GM18858 (cell line): ENCODE measurements at regions not wholly inside any gene's neighbourhood (a gene's known extent, or its start where the extent isn't known, plus 50 kb on each side); places are given as distances from the start of the nearest gene placed in this dataset.

Source experiments
- ATAC-seq: cut with Tn5 transposase; IDR thresholded peaks from one replicate; pipeline ENCODE4 v1.9.1; 2021; ENCODE audit not compliant: unreplicated experiment

DNA sequence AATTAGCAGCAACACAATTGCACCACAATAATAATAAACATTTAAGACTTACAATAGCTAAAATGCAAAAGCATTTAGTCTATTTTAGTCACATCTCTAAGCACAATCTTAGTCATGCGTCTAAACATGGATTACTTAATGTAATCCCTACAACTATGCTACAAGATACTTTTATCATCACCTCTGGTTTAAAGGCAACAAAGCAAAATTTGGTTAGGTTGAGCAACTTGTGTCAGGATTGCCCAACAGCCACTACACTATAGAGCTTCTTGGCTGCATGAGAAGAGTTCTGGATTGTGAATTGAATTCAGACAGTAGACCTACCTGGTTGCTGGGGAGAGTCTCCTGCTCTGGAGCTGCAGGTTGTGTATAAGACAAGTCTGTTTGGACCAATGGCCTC, 146.5 kb upstream of the PUDP start:
- no peak for ATAC-seq

DNA sequence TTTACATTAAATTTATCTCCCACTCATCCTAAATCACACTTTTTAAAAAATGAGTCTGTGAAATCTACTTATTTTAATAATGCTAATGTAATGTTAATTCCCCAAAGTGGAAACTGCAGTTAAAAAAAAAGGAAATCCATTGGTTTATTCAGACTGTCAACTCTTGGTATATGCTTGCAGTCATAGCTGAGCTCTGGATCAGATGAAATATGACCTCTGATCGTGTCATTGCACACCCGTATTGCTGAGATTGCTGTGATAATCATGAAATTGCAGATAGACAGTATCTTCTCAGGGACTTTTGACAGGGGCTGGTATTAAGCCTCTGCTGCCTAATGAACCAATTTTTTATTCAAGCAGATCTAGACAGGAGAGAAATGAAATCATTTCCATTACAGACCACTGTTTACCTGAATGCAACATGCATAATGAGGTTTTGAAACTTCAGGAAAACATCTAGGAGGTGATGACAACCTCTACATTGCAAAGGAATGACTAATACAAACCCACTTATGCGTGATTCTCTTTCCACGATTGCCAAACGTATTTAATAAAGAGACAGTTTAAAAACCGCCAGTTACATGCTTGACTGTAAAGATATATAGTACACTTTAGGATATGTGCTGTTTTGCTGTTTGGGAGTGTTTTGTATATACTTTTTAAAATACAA, 138.3 kb upstream of the PUDP start:
- no peak for ATAC-seq

DNA sequence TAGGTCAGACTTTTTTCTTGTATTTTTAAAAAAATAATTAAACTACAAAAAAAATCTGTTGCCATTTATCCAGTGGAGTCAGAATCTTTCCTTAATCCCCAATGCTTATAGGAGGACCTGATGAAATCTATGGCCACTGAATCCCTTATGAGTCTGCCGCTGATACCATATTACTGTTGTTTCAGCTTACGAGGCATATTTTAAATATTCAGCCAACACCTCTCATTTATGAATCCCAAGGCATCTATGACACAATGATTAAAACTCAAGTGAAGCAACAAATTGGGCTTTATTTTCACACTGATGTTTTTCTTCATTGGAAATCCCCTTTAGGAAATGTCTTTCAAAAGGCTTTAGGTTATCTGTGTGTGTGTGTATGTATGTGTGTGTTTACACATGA, 137.8 kb upstream of the PUDP start:
- ATAC-seq, result no peak

DNA sequence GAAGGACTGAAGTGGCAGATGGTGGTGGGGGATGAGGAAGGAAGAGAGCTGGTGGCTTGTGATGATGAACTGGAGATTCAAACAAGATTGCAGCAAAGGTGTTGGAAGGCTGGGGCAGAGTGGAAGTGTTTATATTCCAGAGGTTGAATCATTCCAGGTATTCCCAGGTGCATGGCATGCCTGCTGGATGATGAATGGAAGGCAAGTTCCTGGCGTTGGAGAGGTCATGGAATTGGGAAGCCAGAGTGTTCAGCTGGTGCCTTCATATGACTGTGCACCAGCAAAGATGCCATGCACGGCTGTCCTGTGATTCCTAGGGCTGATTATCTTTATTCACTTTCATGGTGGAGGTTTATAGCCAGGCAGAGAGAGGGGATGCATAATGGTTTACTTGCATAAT, 135.8 kb upstream of the PUDP start:
- ATAC-seq, result no peak

DNA sequence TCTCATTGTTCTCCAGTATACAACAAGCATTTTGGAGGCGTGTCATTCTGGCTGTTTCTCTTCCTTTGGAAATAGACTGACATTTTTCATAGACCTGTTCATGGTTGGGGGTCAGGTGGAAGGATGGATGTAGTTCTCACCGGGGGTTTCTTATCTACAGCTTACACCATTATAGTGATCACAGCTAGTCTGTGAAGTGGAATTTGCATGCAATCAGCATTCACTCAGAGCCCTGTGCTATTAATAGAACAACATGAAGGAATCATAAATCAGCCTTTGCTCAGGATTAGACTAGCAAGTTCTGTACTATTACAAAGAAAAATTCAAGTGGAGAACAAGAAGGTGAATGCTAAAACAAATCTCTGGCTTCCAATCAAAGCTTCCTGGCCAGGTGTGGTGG, 132.6 kb upstream of the PUDP start:
- ATAC-seq, result no peak

DNA sequence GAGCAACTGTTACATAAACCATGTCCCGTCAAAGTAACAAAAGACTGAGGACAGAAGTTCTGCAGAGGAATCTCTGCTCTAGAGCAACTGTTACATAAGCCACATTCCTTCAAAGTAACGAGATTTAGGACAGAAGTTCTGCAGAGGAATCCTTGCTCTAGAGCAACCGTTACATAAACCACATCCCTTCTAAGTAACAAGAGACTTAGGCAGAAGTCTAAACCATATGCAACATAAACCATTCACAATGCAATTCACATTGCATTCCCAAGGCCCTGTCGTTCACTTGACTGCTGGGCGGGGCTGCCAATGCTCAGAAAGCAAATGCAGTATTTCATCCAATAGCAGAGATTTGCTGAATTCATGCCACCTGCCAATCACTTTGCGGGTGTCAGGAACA, 124.4 kb upstream of the PUDP start:
- ATAC-seq, result no peak

DNA sequence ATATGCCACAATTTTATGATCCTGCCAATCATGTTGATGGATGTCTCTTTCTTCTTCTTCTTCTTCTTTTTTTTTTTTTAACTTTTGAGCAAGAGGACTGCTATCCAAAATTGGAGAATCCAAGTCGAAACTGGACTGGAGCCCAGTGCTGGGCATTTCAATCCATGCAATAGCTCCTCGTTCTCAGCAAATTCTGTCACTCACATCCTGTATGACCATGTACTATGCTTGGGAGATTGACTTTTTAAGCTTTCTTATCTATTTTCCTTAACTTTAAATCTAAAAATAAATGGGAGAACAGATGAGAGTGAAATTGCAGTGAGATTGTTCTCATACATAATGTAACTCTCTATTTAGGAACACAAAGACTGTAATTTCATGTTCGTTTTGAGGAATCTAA, 123.0 kb upstream of the PUDP start:
- no peak for ATAC-seq

DNA sequence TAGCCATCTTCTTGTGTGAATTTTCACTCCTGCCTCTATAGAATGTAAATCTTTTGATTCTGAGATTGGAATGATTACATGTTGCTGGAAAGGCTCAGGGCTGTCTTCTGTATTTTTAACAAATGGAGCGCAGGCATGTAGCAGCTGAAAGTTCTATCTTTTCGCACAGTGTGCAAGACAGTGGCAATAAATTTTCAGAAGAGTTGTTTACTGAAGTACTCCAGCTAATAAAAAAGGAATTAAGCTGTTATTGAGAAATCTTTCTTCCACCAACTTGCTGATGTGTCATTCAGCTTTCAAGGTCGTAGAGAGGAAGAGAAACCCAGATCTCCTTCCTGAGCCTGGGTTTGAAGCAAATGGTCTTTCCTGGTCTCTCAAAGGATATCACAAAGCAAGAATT, 122.0 kb upstream of the PUDP start:
- ATAC-seq, result no peak

DNA sequence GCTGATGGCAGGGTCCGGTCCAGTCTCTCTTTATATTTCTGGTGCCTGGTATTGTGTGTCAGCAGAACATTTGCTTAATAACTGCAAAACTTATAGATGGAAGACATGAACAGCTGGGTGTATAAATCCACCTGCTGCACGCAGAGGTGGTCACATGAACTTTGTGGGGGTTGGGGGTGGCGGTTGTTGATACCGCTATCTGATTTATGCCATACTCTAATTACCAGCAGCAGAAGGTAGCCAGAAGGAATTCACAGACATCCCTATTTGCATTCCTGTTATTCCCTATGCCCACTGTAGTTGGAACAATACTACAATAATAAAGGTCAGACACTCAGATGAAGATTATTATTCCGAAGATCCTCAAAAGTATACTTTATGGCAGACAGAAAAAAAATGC, 121.6 kb upstream of the PUDP start:
- ATAC-seq, result no peak

DNA sequence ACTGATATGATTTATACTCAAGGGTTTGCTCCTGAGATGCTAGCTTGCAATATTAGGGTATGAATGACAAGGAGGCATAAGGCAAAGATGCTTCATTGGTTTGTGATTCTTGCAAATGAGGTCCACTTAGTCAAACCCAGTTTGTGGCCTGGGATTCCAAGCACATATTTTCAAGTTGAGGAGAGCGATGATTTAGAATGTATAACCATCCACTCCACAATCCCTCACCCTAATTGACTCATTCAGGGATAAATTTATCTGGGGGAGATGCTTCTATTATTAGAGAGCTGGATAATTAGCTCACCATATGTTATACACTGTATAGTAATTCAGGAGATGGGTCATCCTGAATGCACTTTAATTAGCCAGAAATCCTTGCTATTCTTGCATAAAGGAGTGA, 118.3 kb upstream of the PUDP start:
- no peak for ATAC-seq

DNA sequence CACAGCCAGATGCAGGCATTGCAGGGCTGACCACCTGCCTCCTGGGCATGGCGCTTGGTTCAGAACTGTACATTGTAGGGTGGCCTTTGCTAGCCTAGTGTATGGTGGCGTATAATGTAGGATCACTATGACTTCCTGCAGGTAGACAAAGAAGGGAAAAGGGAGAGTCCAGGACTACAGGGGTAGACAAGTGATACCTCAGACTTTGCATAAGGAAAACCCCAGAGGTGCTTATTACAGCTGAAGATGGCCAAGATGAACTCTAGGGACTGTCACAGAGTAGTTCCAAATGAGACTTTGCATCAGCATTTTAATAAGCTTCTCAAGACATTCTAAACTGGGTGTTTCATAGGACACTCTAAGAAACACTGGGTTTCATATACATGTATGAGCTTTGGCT, 116.4 kb upstream of the PUDP start:
- peak; percentile 44 for ATAC-seq

DNA sequence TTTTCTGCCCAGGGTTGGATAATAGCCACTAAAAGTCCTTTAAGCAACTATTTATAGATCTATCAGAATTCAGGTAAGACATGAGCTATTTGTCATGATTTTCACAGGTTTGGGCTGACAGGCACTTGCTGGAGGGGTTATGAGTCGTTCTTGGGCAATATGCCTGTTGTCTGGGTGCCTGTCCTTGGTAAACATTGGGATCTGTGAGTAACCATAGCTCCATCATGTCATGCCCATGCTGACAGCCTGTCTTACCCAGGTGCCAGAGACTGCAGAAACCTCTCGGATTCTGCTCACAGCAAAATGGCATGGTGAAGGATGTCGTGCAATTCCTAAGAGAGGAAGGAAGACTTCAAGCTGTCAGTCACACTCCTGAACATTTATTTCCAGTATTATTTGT, 116.0 kb upstream of the PUDP start:
- no peak for ATAC-seq

DNA sequence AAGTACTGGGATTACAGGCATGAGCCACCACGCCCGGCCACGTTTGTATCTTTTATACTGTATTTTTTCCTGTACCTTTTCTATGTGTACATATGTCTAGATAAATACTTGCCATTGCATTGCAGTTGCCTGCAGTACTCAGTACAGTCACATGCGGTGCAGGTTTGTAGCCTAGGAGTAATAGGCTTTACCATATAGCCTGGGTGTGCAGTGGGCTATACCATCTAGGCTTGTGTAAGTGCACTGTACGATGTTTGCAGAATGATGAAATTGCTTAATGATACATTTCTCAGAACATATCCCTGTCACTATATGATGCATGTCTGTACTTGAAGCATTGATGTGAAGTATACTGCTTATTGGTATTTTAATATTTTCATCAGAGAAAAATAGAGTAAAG, 115.4 kb upstream of the PUDP start:
- ATAC-seq, result no peak

DNA sequence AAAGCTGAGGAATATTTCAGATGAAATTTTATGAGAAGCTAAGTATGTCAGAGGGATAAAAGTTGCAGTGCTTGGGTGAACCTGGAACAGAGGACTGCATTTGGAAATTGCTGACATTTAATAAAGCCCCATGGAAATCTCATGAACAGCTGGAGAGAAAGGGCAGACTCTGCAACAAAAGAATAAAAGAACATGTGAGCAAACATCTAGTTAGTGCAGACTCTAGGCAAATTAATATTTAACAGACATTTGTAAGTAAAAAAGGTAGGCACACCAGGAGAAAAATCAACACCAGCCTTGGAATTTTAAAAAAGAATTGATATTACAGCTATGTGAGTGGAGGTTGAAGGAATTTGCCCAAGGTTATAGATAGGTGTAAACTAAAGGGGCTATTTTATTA, 114.6 kb upstream of the PUDP start:
- ATAC-seq, result no peak

DNA sequence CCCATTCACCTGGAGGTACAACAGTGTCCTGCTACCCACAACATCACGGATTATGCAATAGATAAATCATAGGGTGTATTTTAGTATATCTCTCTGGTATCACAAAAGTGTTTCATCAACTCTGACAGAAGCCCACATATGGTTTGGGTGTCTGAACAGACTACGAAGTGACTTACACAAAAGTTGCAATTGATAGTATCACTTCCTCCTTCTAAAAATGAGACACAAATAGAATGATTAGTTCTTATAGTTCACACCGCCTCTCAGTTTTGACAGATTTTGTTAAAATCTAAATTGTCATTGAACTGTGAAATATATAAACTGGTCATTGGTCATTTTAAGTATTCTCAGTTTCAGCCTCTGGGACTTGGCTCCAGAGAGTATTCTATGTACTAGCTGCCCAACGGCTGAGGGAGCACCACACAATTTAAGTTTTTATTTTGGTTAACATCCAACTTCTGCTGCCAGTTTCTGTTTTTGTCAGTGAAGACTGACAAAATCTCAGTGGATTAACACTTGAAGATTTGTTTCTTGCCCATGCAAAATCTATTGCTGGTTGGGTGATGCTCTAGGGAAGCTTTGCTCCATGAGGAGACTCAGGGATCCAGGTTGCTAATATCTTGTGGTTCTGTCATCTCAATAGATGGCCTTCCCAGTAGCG, 113.8 kb upstream of the PUDP start:
- peak; percentile 94 for ATAC-seq

DNA sequence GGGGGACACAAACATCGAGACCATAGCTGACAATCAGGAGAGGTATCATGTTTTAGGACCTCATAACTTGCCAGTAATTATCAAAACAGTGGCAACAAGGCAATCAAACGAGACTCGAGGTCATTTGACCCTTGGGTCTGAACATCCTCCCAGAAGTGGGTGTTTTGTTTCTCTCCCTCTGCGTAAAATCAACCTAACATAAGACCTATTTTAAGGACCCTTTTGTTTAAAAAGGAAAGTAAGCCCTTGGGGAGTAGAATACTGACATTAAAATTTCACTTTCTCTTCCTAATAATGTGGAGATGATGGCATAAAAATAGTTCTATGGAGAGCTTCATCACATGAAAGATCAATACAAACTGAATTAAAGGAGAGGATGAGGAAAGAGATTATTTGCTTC, 106.2 kb upstream of the PUDP start:
- ATAC-seq, result peak; percentile 43

DNA sequence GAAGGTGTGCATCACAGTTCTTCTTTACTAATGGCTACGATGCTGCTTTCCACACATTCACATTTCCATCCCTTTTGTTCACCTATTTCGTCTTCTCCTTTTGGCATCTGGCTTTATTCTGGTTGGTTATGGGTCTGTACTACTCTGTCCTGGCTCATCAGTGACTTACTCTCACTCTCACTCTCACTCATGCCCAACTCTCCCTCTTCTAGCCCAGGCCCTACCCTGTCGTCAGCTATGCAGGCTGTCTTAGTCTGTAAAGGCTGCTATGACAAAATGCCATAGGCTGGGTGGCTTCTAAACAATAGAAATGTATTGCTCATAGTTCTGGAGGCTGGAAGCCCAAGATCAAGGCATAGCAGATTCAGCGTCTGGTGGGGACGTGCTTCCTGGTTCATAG, 105.6 kb upstream of the PUDP start:
- no peak for ATAC-seq

DNA sequence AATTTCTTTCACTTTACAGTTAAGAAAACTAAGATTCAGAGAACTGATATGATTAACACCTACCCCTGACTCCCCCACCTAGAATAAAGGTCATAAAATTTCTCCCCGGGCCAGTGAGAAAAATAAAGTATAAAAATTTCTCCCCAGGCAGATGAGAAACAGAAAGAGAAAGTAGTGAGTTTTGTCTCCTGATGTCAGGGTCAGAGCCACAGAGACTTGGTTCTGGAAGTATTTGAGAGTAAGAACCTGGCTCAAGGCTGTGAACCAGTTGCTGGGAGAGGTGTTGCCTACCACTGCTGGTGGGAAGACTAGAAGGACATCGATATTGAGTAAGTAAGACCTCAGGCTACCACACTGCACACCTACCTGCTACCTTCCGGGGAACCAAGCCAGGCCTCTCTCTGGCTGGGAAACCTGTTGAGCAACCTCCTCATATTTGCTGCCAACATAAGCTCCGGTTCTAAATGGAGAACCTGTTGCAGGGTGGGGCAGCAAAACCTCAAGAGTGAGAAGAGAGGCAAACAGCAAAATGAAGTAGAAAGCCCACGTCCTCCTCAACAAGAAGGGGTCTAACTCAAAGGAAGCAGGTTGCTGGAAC, 104.2 kb upstream of the PUDP start:
- ATAC-seq, result no peak

DNA sequence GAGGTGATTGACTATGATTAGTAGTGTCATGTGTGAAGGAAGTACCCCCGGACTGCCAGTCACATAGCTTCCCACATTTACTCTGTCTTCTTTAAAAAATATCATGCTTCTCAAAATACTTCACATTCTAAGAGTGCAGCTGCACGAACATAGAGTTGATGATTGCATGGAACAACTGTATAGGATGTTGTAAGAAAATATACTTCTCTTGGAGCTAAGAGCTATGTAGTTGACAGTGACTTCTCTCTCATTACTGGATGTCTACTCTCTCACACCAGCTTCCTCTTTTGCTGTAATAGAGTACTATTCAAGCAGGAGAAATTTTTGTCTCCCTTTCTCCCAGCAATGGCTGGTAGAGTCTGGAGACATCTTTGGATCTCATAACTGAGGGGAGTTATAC, 99.4 kb upstream of the PUDP start:
- no peak for ATAC-seq

DNA sequence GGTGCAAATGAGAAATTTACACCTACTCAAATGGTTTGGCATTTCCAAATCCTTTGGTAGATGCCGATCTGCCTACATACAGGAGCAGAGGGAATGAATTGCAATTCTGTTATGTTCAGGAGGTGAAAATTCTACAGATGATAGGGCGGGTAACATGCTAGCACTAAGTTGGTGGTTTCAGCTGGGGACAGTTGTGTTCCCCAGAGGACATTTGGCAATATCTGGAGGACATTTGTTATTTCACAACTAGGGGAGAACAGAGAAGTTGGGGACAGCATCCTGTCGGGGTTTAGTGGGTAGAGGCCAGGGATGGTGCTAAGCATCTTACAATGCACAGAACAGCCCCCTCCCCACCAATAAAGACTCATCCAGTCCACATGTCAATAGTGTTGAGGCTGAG, 96.5 kb upstream of the PUDP start:
- no peak for ATAC-seq

DNA sequence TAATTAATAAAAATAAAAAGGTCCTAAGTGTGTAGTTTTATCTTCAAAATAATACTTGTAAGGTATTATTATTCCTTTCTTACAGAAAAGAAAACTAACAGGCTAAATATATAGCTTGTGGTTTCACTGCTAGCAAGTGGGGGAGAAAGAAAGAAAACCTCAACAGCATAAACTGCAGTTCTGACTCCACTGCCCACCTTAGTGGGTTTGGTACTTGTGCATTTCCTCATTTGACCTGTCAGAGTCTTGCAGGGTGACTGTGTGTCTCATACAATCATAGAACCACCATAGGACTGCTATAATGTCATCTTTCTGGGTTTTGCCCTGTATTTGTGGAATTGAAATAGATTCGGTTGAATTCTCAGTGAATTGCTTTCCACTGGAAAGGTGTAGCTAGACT, 94.7 kb upstream of the PUDP start:
- ATAC-seq, result peak; percentile 98

DNA sequence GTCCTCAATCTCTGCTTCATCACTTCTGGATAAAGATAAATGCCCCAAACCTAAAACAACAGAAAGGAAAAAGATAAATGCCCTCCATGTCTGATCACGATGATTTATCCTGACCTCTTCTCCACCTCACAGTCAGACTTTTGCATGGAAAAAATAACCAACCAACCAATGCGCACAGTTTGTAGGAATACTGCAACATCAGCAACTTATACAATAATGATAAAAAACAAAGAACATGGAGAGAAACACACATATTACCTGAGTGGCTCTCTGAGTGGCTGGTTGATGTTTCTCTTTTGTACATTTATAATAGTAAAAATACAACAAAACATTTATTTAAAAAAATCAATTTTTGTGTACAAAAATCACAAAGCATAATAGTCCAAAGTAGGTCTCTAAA, 93.0 kb upstream of the PUDP start:
- no peak for ATAC-seq

DNA sequence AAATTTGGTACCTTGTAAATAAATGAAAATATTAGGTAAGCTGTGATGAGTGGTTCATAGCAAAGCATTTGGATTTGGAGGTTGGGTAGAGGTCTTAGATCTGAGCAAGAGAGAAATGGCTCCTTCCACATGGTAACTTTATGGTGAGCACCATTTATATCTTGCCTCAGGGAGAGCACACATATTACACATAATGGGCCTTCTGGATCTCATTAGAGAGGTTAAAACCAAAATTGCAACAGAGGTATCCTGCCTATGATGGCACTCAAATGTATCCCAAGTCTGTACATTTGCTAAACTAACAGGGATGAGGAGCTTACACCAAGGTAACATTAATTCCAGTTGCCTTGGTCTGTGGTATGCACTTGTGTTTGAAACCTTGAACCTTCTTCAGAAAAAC, 87.1 kb upstream of the PUDP start:
- ATAC-seq, result no peak
